ENCODE measurements at regions not wholly inside any gene's neighbourhood (a gene's known extent, or its start where the extent isn't known, plus 50 kb on each side); places are given as distances from the start of the nearest gene placed in this dataset.

DNA sequence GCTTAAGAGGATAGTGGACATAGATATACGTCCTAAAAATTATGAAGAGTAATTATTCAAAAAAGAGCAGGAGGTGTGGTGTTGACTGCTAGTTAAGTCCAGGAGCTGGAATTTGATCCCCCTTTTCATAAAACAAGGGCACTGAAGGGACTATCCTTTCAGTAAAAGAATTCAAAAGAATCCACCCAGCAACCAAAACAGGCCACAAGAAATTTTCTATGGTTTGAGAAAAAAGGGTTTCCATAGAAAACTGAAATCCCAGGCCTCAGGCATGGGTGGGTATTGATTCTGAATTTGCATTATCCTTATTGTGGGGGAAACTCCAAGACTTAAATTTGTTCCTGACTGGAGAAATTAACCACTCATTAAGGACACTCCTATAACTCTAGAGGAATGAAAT is 269.0 kb upstream of the MPDZ start:
- WGBS, result 90% methylated on average over 1 of the region's 1 CpG
- Histone ChIP-seq H2AK5ac (ENCODE audit: low read length, severe bottlenecking) (no peak overlapping the region), H3K9ac (ENCODE audit: low read length) (no peak overlapping the region), H4K91ac (ENCODE audit: low read length) (no peak overlapping the region), H2AFZ (ENCODE audit: low read depth, low read length) (no peak overlapping the region), H3K27me3 (ENCODE audit: control insufficient read depth in 1 of 2, insufficient read depth in 1 of 2, low read length in 2 of 2) (no peaks in the 10 kb centered on the region), H3K14ac (ENCODE audit: low read length in 2 of 2) (no peak overlapping the region), H3K4me1 (ENCODE audit: control insufficient read depth, insufficient read depth, low read depth, low read length) (no peaks in the 10 kb centered on the region), H4K8ac (ENCODE audit: low read length) (no peak overlapping the region), H3K36me3 (ENCODE audit: control insufficient read depth in 1 of 2, insufficient read depth in 2 of 2, low read depth in 1 of 2, low read length in 2 of 2) (no peaks in the 10 kb centered on the region), H2BK5ac (ENCODE audit: low read depth, low read length, poor library complexity, severe bottlenecking) (no peak overlapping the region), H3K79me1 (replicated peaks; ENCODE audit: low read length, poor library complexity, severe bottlenecking) (no peaks in the 10 kb centered on the region), H3K4ac (ENCODE audit: low read depth in 1 of 2, low read length in 2 of 2) (no peak overlapping the region), H3K4me3 (ENCODE audit: insufficient read depth in 1 of 2, low read depth in 1 of 2, low read length in 2 of 2) (no peak overlapping the region), H3K27ac (ENCODE audit: low read length, poor library complexity, severe bottlenecking) (no peak overlapping the region), H3K9me3 (ENCODE audit: control insufficient read depth, low read length) (no peaks in the 10 kb centered on the region), H3K18ac (ENCODE audit: low read depth in 1 of 2, low read length in 2 of 2) (no peak overlapping the region), H3K23ac (ENCODE audit: low read length in 2 of 2) (no peak overlapping the region), H2BK120ac (ENCODE audit: low read depth, low read length) (no peak overlapping the region), H2BK12ac (ENCODE audit: low read length in 2 of 2) (no peak overlapping the region), H3K4me2 (ENCODE audit: low read length, poor library complexity, severe bottlenecking) (no peak overlapping the region), H2BK15ac (ENCODE audit: low read depth, poor library complexity, severe bottlenecking) (no peak overlapping the region)
- no peak for DNase-seq

DNA sequence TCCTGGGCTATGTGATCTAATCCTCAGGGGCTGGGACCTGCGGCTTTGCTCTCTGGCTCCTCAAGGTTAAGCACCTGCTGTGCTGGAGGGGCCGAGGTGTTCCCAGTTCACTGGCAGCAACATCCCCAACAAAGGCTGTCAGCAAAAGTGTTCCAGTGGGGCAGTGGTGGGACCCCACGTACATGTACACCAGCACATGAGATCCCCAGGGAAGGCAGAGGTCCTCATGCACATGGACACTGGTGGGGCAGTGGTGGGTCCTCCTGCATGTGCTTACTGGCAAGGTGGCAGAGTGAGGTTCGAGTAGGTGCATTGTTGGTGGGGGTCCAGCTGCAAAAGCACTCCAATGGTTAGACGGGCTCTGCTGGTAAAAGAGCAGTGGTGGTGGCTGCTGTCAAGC is 255.6 kb upstream of the MPDZ start:
- Histone ChIP-seq H3K14ac (ENCODE audit: low read length in 2 of 2) (peak overlapping the region in 1 of 2 experiments; percentile 41), H4K8ac (ENCODE audit: low read length) (no peak overlapping the region), H2AFZ (ENCODE audit: low read depth, low read length) (no peak overlapping the region), H3K4me2 (ENCODE audit: low read length, poor library complexity, severe bottlenecking) (no peak overlapping the region), H3K4ac (ENCODE audit: low read depth in 1 of 2, low read length in 2 of 2) (no peak overlapping the region), H2BK120ac (ENCODE audit: low read depth, low read length) (no peak overlapping the region), H2BK5ac (ENCODE audit: low read depth, low read length, poor library complexity, severe bottlenecking) (no peak overlapping the region), H3K27ac (ENCODE audit: low read length, poor library complexity, severe bottlenecking) (no peak overlapping the region), H3K79me1 (replicated peaks; ENCODE audit: low read length, poor library complexity, severe bottlenecking) (no peaks in the 10 kb centered on the region), H3K9ac (ENCODE audit: low read length) (no peak overlapping the region), H4K91ac (ENCODE audit: low read length) (no peak overlapping the region), H3K23ac (ENCODE audit: low read length in 2 of 2) (no peak overlapping the region), H3K18ac (ENCODE audit: low read depth in 1 of 2, low read length in 2 of 2) (no peak overlapping the region), H3K4me3 (ENCODE audit: insufficient read depth in 1 of 2, low read depth in 1 of 2, low read length in 2 of 2) (no peak overlapping the region), H2BK15ac (ENCODE audit: low read depth, poor library complexity, severe bottlenecking) (no peak overlapping the region), H2BK12ac (ENCODE audit: low read length in 2 of 2) (no peak overlapping the region), H3K9me3 (ENCODE audit: control insufficient read depth, low read length) (peaks cover 10% of the 10 kb centered on the region), H3K36me3 (ENCODE audit: control insufficient read depth in 1 of 2, insufficient read depth in 2 of 2, low read depth in 1 of 2, low read length in 2 of 2) (no peaks in the 10 kb centered on the region), H2AK5ac (ENCODE audit: low read length, severe bottlenecking) (no peak overlapping the region), H3K4me1 (ENCODE audit: control insufficient read depth, insufficient read depth, low read depth, low read length) (no peaks in the 10 kb centered on the region), H3K27me3 (ENCODE audit: control insufficient read depth in 1 of 2, insufficient read depth in 1 of 2, low read length in 2 of 2) (peaks cover 5 to 10% of the 10 kb centered on the region in 2 experiments)
- DNase-seq, result no peak
- 61% methylated on average over 5 of the region's 5 CpGs for WGBS

DNA sequence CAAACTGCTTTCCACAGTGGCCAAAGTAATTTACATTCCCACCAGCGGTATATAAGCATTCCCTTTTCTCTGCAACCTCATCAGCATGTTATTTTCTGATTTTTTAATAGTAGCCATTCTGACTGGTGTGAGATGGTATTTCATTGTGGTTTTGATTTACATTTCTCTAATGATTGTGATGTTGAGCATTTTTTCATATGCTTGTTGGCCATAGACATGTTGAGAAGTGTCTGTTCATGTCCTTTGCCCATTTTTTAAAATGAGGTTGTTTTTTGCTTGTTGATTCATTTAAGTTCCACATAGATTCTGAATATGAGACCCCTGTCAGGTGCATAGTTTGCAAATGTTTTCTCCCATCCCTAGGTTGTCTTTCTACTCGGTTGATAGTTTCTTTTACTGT is 254.5 kb upstream of the MPDZ start:
- H4K91ac ChIP-seq (ENCODE audit: low read length), result no peak overlapping the region
- H3K18ac ChIP-seq (ENCODE audit: low read depth in 1 of 2, low read length in 2 of 2), result no peak overlapping the region
- 100% methylated on average over 1 of the region's 2 CpGs for WGBS
- no peak overlapping the region for H3K4ac ChIP-seq (ENCODE audit: low read depth in 1 of 2, low read length in 2 of 2)
- H2AK5ac ChIP-seq (ENCODE audit: low read length, severe bottlenecking), result no peak overlapping the region
- H3K27ac ChIP-seq (ENCODE audit: low read length, poor library complexity, severe bottlenecking), result no peak overlapping the region
- H2BK12ac ChIP-seq (ENCODE audit: low read length in 2 of 2), result no peak overlapping the region
- H3K4me2 ChIP-seq (ENCODE audit: low read length, poor library complexity, severe bottlenecking), result no peak overlapping the region
- no peak overlapping the region for H3K4me3 ChIP-seq (ENCODE audit: insufficient read depth in 1 of 2, low read depth in 1 of 2, low read length in 2 of 2)
- no peak overlapping the region for H2AFZ ChIP-seq (ENCODE audit: low read depth, low read length)
- H4K8ac ChIP-seq (ENCODE audit: low read length), result no peak overlapping the region
- H3K14ac ChIP-seq (ENCODE audit: low read length in 2 of 2), result no peak overlapping the region
- no peak overlapping the region for H3K9ac ChIP-seq (ENCODE audit: low read length)
- no peak for DNase-seq
- H3K23ac ChIP-seq (ENCODE audit: low read length in 2 of 2), result no peak overlapping the region
- no peak overlapping the region for H2BK120ac ChIP-seq (ENCODE audit: low read depth, low read length)
- H2BK5ac ChIP-seq (ENCODE audit: low read depth, low read length, poor library complexity, severe bottlenecking), result no peak overlapping the region
- no peaks in the 10 kb centered on the region for H3K36me3 ChIP-seq (ENCODE audit: control insufficient read depth in 1 of 2, insufficient read depth in 2 of 2, low read depth in 1 of 2, low read length in 2 of 2)
- no peak overlapping the region for H2BK15ac ChIP-seq (ENCODE audit: low read depth, poor library complexity, severe bottlenecking)
- H3K4me1 ChIP-seq (ENCODE audit: control insufficient read depth, insufficient read depth, low read depth, low read length), result no peaks in the 10 kb centered on the region
- H3K9me3 ChIP-seq (ENCODE audit: control insufficient read depth, low read length), result peaks cover 10% of the 10 kb centered on the region
- peaks cover 5 to 10% of the 10 kb centered on the region in 2 experiments for H3K27me3 ChIP-seq (ENCODE audit: control insufficient read depth in 1 of 2, insufficient read depth in 1 of 2, low read length in 2 of 2)
- H3K79me1 ChIP-seq (replicated peaks; ENCODE audit: low read length, poor library complexity, severe bottlenecking), result no peaks in the 10 kb centered on the region

DNA sequence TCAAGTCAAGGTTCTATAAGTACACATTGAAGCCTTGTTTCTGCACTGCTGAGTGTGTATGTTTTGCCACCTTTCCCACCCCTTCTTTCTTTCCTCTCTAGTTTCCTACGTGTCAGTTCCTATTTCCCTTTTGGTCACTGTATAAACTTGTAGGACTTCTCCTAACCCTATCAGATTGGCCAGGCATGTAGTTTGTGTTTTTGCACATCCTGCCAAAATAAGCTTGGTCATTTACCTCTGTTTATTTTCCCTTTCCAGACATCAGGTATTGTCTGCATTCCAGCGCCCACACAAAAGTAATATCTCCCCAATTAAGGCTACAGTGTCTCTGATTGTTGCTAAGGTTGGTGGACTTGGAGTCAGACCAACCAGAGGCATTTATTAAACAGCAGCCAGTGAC is 252.9 kb upstream of the MPDZ start:
- no peak overlapping the region for H3K23ac ChIP-seq (ENCODE audit: low read length in 2 of 2)
- WGBS, result 72% methylated on average over 2 of the region's 2 CpGs
- H2BK12ac ChIP-seq (ENCODE audit: low read length in 2 of 2), result no peak overlapping the region
- H4K8ac ChIP-seq (ENCODE audit: low read length), result no peak overlapping the region
- H3K79me1 ChIP-seq (replicated peaks; ENCODE audit: low read length, poor library complexity, severe bottlenecking), result no peaks in the 10 kb centered on the region
- H3K14ac ChIP-seq (ENCODE audit: low read length in 2 of 2), result no peak overlapping the region
- H3K4me3 ChIP-seq (ENCODE audit: insufficient read depth in 1 of 2, low read depth in 1 of 2, low read length in 2 of 2), result no peak overlapping the region
- no peaks in the 10 kb centered on the region for H3K36me3 ChIP-seq (ENCODE audit: control insufficient read depth in 1 of 2, insufficient read depth in 2 of 2, low read depth in 1 of 2, low read length in 2 of 2)
- H2AK5ac ChIP-seq (ENCODE audit: low read length, severe bottlenecking), result no peak overlapping the region
- H3K4ac ChIP-seq (ENCODE audit: low read depth in 1 of 2, low read length in 2 of 2), result no peak overlapping the region
- H2BK120ac ChIP-seq (ENCODE audit: low read depth, low read length), result no peak overlapping the region
- no peaks in the 10 kb centered on the region for H3K4me1 ChIP-seq (ENCODE audit: control insufficient read depth, insufficient read depth, low read depth, low read length)
- H2BK5ac ChIP-seq (ENCODE audit: low read depth, low read length, poor library complexity, severe bottlenecking), result no peak overlapping the region
- H4K91ac ChIP-seq (ENCODE audit: low read length), result no peak overlapping the region
- peaks cover 5 to 10% of the 10 kb centered on the region in 2 experiments for H3K27me3 ChIP-seq (ENCODE audit: control insufficient read depth in 1 of 2, insufficient read depth in 1 of 2, low read length in 2 of 2)
- H3K4me2 ChIP-seq (ENCODE audit: low read length, poor library complexity, severe bottlenecking), result no peak overlapping the region
- H3K9ac ChIP-seq (ENCODE audit: low read length), result no peak overlapping the region
- no peak overlapping the region for H3K18ac ChIP-seq (ENCODE audit: low read depth in 1 of 2, low read length in 2 of 2)
- no peak overlapping the region for H2BK15ac ChIP-seq (ENCODE audit: low read depth, poor library complexity, severe bottlenecking)
- no peak for DNase-seq
- H3K27ac ChIP-seq (ENCODE audit: low read length, poor library complexity, severe bottlenecking), result no peak overlapping the region
- H3K9me3 ChIP-seq (ENCODE audit: control insufficient read depth, low read length), result peaks cover 10% of the 10 kb centered on the region
- no peak overlapping the region for H2AFZ ChIP-seq (ENCODE audit: low read depth, low read length)
